ENCODE measurements at regions not wholly inside any gene's neighbourhood (a gene's known extent, or its start where the extent isn't known, plus 50 kb on each side); places are given as distances from the start of the nearest gene placed in this dataset.

DNA sequence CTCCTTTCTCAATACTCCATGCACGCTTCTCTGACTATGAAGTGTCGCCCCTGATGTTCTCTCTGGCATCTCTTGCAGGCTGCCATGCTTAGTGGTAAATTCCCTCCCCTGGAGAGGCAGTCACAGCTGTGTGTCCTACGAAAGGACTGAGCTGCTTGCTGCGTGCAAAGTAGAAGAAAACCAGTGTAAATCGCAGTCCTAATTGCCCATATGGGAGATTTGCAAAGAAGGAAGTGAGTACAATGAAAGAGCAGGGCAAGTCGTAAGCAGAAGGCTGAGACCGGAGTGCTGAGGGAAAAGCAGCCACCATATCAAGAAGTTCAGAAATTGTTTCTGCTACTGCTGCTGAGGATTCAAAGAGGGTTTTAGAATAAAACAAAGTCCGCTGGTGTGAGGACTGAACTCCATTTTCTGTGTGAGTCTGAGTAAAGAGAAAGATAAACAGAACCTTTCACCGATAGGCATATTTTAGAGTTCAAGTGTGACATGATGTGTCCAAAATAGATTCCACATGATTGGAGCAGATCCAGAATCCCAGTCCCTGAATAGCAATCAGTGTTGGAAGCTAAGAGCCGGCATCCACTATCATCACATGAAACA is 507.8 kb upstream of the MPDZ start:
- no peaks in the 10 kb centered on the region for H3K9me3 Mint-ChIP-seq
- peaks cover 2% of the 10 kb centered on the region; the same call in 1 of the 2 replicates for H3K27me3 Mint-ChIP-seq (ENCODE audit: insufficient read depth)
- peaks cover 18% of the 10 kb centered on the region for H3K4me1 Mint-ChIP-seq (ENCODE audit: low read depth)
- H3K36me3 Mint-ChIP-seq (ENCODE audit: low read depth): no peaks in the 10 kb centered on the region
- peak overlapping the region; percentile 74 for H3K4me3 Mint-ChIP-seq
- TF ChIP-seq, protein P1, sequence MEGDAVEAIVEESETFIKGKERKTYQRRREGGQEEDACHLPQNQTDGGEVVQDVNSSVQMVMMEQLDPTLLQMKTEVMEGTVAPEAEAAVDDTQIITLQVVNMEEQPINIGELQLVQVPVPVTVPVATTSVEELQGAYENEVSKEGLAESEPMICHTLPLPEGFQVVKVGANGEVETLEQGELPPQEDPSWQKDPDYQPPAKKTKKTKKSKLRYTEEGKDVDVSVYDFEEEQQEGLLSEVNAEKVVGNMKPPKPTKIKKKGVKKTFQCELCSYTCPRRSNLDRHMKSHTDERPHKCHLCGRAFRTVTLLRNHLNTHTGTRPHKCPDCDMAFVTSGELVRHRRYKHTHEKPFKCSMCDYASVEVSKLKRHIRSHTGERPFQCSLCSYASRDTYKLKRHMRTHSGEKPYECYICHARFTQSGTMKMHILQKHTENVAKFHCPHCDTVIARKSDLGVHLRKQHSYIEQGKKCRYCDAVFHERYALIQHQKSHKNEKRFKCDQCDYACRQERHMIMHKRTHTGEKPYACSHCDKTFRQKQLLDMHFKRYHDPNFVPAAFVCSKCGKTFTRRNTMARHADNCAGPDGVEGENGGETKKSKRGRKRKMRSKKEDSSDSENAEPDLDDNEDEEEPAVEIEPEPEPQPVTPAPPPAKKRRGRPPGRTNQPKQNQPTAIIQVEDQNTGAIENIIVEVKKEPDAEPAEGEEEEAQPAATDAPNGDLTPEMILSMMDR (IDR thresholded peaks at IDR 0.05): no peak
- peak; percentile 4 for DNase-seq
- H3K27ac Mint-ChIP-seq: no peak overlapping the region

- no peaks in the 10 kb centered on the region for H3K9me3 Mint-ChIP-seq
- DNase-seq: no peak
- H3K27ac Mint-ChIP-seq: no peak overlapping the region
- H3K36me3 Mint-ChIP-seq (ENCODE audit: low read depth): no peaks in the 10 kb centered on the region
- no peak overlapping the region for H3K4me3 Mint-ChIP-seq
- peaks cover 18% of the 10 kb centered on the region for H3K4me1 Mint-ChIP-seq (ENCODE audit: low read depth)
- TF ChIP-seq, protein P1 (IDR thresholded peaks at IDR 0.05): no peak
- H3K27me3 Mint-ChIP-seq (ENCODE audit: insufficient read depth): peaks cover 2% of the 10 kb centered on the region; the same call in 1 of the 2 replicates
Observed at GRCh38 chr9:13786711-13787110, 507.2 kb upstream of the MPDZ start.

DNA sequence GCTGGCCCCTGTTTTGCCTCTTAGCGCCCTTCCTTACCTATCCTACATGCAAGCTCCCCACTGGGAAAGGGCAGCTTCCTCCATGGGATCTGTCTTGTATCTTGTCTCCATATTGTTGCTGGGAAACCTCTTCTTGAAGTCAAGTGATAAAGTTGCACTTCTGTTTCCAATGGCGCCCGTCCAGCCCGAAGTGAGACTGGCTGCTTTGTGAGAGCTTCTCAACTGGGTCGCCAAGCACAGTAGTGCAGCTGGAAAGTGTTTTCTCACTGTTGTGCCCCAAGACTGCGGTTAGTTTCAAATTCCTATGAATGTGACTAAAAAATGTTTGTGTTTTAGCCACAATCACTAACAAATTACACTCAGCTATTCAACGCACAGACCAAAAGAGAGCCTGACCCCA is 506.6 kb upstream of the MPDZ start:
- TF ChIP-seq, protein P1 (IDR thresholded peaks at IDR 0.05): no peak
- peak; percentile 4 for DNase-seq
- peaks cover 2% of the 10 kb centered on the region; the same call in 1 of the 2 replicates for H3K27me3 Mint-ChIP-seq (ENCODE audit: insufficient read depth)
- H3K36me3 Mint-ChIP-seq (ENCODE audit: low read depth): no peaks in the 10 kb centered on the region
- no peaks in the 10 kb centered on the region for H3K9me3 Mint-ChIP-seq
- H3K4me3 Mint-ChIP-seq: no peak overlapping the region
- H3K27ac Mint-ChIP-seq: no peak overlapping the region
- peaks cover 18% of the 10 kb centered on the region for H3K4me1 Mint-ChIP-seq (ENCODE audit: low read depth)

DNA sequence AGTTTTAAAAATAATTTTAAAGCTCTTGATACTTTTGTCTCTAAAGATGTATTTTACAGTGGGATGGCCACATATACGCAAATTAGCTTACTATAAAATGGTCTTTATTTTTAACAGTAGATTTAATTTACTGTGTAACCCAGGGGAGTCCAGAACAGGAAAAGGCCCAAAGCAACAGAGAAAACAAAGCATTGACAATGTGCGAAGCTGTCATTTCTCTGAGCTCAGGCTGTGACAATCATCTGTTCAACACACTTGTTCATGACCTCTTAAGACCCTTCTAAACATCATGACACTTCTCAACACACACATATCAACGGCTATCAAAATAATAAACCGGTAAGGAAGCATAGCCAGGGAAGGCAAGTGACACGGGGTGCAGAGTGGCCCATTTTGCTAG is 499.6 kb upstream of the MPDZ start:
- Mint-ChIP-seq H3K27ac (no peak overlapping the region), H3K36me3 (ENCODE audit: low read depth) (no peaks in the 10 kb centered on the region), H3K4me3 (no peak overlapping the region), H3K4me1 (ENCODE audit: low read depth) (no peaks in the 10 kb centered on the region), H3K27me3 (ENCODE audit: insufficient read depth) (no peaks in the 10 kb centered on the region; the same call in 1 of the 2 replicates), H3K9me3 (no peaks in the 10 kb centered on the region)
- no peak for DNase-seq
- TF ChIP-seq, protein P1 (IDR thresholded peaks at IDR 0.05): no peak

- H3K4me1 Mint-ChIP-seq (ENCODE audit: low read depth): no peaks in the 10 kb centered on the region
- no peaks in the 10 kb centered on the region for H3K36me3 Mint-ChIP-seq (ENCODE audit: low read depth)
- no peaks in the 10 kb centered on the region; the same call in 1 of the 2 replicates for H3K27me3 Mint-ChIP-seq (ENCODE audit: insufficient read depth)
- no peak overlapping the region for H3K27ac Mint-ChIP-seq
- TF ChIP-seq, protein P1 (IDR thresholded peaks at IDR 0.05): no peak
- no peaks in the 10 kb centered on the region for H3K9me3 Mint-ChIP-seq
- no peak for DNase-seq
- no peak overlapping the region for H3K4me3 Mint-ChIP-seq
Observed at GRCh38 chr9:13778631-13779030, 499.1 kb upstream of the MPDZ start.
